Transverse colon (tissue), 4 donors: ENCODE measurements at regions not wholly inside any gene's neighbourhood (a gene's known extent, or its start where the extent isn't known, plus 50 kb on each side); places are given as distances from the start of the nearest gene placed in this dataset.

Experiments used
- DNase-seq: peaks from one replicate; pipeline ENCODE4 v3.0.0-alpha.2; 2019
- H3K27ac ChIP-seq, 4 donors: fragments of 200-600 bp; sonication (generic); 2 replicates each; pipeline ENCODE4 v1.5.1; 2016 to 2018; ENCODE audit warnings: inconsistent platforms in 4 of 4
- H3K27me3 ChIP-seq: fragments of 200-600 bp; sonication (generic); 2 replicates; pipeline ENCODE4 v1.5.1; 2017; ENCODE audit warnings: inconsistent platforms
- H3K36me3 ChIP-seq, 4 donors: fragments of 200-600 bp; sonication (generic); 2 replicates each; pipeline ENCODE4 v1.5.1; 2017 to 2019; ENCODE audit warnings: inconsistent platforms in 4 of 4
- H3K4me1 ChIP-seq, 4 donors: fragments of 200-600 bp; sonication (generic); 2 replicates each; pipeline ENCODE4 v1.5.1; 2017 to 2020; ENCODE audit warnings: inconsistent platforms in 4 of 4
- H3K4me3 ChIP-seq, 4 donors: fragments of 200-600 bp; sonication (generic); 1 replicate in 1 of 4; 2 replicates in 3 of 4; pipeline versions ENCODE4 v1.5.1 to v1.6.1; 2017 to 2019; ENCODE audit warnings: inconsistent platforms in 4 of 4
- H3K9me3 ChIP-seq, 2 donors: fragments of 200-600 bp; sonication (generic); 2 replicates each; pipeline ENCODE4 v1.5.1; 2017 to 2019; ENCODE audit warnings: inconsistent platforms in 2 of 2
- EP300 ChIP-seq: sonication (generic); formaldehyde crosslinking; IDR thresholded peaks from one replicate; pipeline ENCODE4 v1.6.1; 2017; ENCODE audit warnings: antibody characterized with exemption, low read depth
- POLR2A ChIP-seq: fragments of 450-650 bp; IDR thresholded peaks from one replicate; pipeline ENCODE4 v1.6.1; 2016; ENCODE audit warnings: antibody characterized with exemption, mild to moderate bottlenecking, moderate library complexity
- POLR2AphosphoS5 ChIP-seq, 3 donors: sonication (generic); formaldehyde crosslinking; IDR thresholded peaks; one replicate each; pipeline ENCODE4 v1.6.1; 2016; ENCODE audit warnings: antibody characterized with exemption in 3 of 3
- WGBS, 2 donors: methylation state at CpG; one replicate each; pipeline ENCODE4 v1.1.5; 2018; ENCODE audit warnings: low coverage in 1 of 2; 5-methylcytosine and 5-hydroxymethylcytosine counted together
- in situ Hi-C, 4 donors: fragments of 200-750 bp; cut with MboI; loops; one replicate each; pipeline versions ENCODE4 v1.15.0 to v1.15.1; 2017; ENCODE audit warnings: low sequenced_read_pairs in 3 of 4, low pct_ligation_motif_present in 1 of 4, low pct_unique_long_range_greater_than_20kb in 1 of 4
- intact Hi-C: fragments of 100-400 bp; cut with DNase I; formaldehyde crosslinking; loops from one replicate; pipeline ENCODE4 v1.15.1; 2023; ENCODE audit warnings: low total_unique reads
- TF ChIP-seq, protein P1 (sequence below), 5 experiments: fragments of 200-600 bp in 3 of 5; fragments of 450-650 bp in 2 of 5; sonication (generic) in 3 of 5; IDR thresholded peaks; 1 replicate in 2 of 5; 2 replicates in 3 of 5; pipeline ENCODE4 v1.5.1; 2016 to 2017; ENCODE audit warnings: antibody characterized with exemption in 5 of 5, inconsistent platforms in 3 of 5, mild to moderate bottlenecking in 2 of 5, moderate library complexity in 1 of 5

DNA sequence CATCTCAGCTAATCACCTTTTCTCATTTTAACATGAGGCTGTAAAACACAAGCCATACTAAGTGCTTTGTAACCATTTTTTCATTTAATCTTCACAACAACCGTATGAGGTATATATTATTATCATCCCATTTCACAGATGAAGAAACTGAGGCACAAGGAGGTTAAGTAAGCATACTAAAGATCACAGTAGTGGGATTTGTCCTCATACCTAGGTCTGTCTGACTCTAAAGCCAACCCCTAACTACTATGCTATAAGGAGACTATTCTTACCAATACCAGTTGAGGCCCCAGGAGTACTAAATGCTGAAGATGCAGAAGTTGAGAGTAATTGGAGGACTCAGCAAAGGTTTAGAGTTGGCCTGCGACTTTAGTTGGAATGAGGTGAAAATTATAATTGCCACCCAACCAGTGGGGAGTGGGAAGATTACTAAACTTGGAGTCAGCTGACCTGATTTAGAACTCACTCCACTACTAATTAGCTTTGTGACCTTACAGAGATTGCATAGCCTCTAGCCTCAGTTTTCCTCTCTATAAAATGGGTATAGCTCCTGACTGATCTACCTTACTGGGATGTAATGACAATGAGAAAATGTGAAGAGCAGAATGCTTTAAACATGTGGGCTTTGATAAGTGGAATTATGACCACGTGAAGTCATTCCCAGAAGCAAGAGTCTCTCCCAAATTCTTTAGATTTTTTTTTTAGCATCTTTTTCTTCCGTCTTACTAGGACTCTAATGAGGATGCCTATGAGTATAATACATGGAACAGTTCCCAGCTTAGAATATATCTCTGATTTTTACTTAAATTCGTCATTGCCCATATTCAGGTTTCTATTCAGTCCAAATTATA is 85.8 kb upstream of the IPO9 start:
- TF ChIP-seq POLR2AphosphoS5 (IDR thresholded peaks at IDR 0.05) = no peak
- no peak for TF ChIP-seq EP300
- TF ChIP-seq, protein P1, sequence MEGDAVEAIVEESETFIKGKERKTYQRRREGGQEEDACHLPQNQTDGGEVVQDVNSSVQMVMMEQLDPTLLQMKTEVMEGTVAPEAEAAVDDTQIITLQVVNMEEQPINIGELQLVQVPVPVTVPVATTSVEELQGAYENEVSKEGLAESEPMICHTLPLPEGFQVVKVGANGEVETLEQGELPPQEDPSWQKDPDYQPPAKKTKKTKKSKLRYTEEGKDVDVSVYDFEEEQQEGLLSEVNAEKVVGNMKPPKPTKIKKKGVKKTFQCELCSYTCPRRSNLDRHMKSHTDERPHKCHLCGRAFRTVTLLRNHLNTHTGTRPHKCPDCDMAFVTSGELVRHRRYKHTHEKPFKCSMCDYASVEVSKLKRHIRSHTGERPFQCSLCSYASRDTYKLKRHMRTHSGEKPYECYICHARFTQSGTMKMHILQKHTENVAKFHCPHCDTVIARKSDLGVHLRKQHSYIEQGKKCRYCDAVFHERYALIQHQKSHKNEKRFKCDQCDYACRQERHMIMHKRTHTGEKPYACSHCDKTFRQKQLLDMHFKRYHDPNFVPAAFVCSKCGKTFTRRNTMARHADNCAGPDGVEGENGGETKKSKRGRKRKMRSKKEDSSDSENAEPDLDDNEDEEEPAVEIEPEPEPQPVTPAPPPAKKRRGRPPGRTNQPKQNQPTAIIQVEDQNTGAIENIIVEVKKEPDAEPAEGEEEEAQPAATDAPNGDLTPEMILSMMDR (IDR thresholded peaks at IDR 0.05) = no peak
- no peak for TF ChIP-seq POLR2A
- WGBS, 2 donors = 85 to 91% methylated on average over 5 of the region's 5 CpGs
- Histone ChIP-seq H3K9me3 (no peaks in the 10 kb centered on the region), H3K27me3 (no peaks in the 10 kb centered on the region), H3K36me3 (no peaks in the 10 kb centered on the region), H3K27ac (no peak overlapping the region), H3K4me3 (no peak overlapping the region), H3K4me1 (peaks cover 16 to 39% (median 24%) of the 10 kb centered on the region in 4 donors)
- in situ Hi-C loops = no loop called here
- no peak for DNase-seq
- intact Hi-C loops = no loop called here

GRCh38 chr1:201745023-201745422 is 83.9 kb upstream of the IPO9 start:
- 58 to 67% methylated on average over 1 to 3 of the region's 3 CpGs for WGBS, 2 donors
- Histone ChIP-seq H3K36me3 (no peaks in the 10 kb centered on the region), H3K27ac (no peak overlapping the region), H3K27me3 (no peaks in the 10 kb centered on the region), H3K4me1 (peaks cover 12 to 27% (median 15%) of the 10 kb centered on the region in 4 donors), H3K9me3 (no peaks in the 10 kb centered on the region), H3K4me3 (no peak overlapping the region)
- intact Hi-C loops = no loop called here
- in situ Hi-C loops = no loop called here
- no peak for TF ChIP-seq EP300
- TF ChIP-seq, protein P1 (IDR thresholded peaks at IDR 0.05) = no peak
- no peak for TF ChIP-seq POLR2A
- no peak for TF ChIP-seq POLR2AphosphoS5 (IDR thresholded peaks at IDR 0.05)
- DNase-seq = no peak

DNA sequence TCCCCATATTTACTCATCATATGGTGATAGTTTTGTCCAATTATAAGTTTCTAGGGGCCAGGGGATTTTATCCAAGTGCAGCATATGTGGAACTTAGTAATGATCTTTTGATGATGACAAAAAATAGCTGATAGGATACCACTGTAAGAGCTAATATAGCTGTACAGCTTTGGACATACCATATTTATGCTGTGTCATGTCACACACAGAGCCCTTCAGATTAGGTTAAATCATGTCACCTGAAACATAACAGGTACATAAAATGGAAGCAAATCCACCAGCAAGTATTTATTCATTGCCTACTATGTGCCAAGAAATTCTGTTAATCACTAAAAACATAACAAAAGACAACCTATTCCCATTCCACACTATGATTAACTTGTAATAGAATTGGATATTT is 82.8 kb upstream of the IPO9 start:
- Histone ChIP-seq H3K4me3 (no peak overlapping the region), H3K27me3 (no peaks in the 10 kb centered on the region), H3K27ac (no peak overlapping the region), H3K36me3 (no peaks in the 10 kb centered on the region), H3K4me1 (peaks cover 3 to 24% (median 11%) of the 10 kb centered on the region in 4 donors), H3K9me3 (no peaks in the 10 kb centered on the region)
- no peak for DNase-seq
- in situ Hi-C loops (no loop called here), intact Hi-C loops (no loop called here)
- TF ChIP-seq POLR2A (no peak), EP300 (no peak), POLR2AphosphoS5 (IDR thresholded peaks at IDR 0.05) (no peak)
- TF ChIP-seq, protein P1 (IDR thresholded peaks at IDR 0.05) = no peak

- Histone ChIP-seq H3K36me3 (no peaks in the 10 kb centered on the region), H3K4me3 (no peak overlapping the region), H3K9me3 (no peaks in the 10 kb centered on the region), H3K27ac (no peak overlapping the region), H3K4me1 (peaks cover 0 to 24% (median under 1%) of the 10 kb centered on the region in 4 donors), H3K27me3 (no peaks in the 10 kb centered on the region)
- in situ Hi-C loops = no loop called here
- no peak for DNase-seq
- TF ChIP-seq POLR2AphosphoS5 (IDR thresholded peaks at IDR 0.05) = no peak
- TF ChIP-seq, protein P1 (IDR thresholded peaks at IDR 0.05) = no peak
- TF ChIP-seq EP300 = no peak
- TF ChIP-seq POLR2A = no peak
- intact Hi-C loops = no loop called here
- 79 to 96% methylated on average over 4 to 5 of the region's 5 CpGs for WGBS, 2 donors
Observed at GRCh38 chr1:201747261-201747660, 81.7 kb upstream of the IPO9 start.
